ENCODE measurements at regions not wholly inside any gene's neighbourhood (a gene's known extent, or its start where the extent isn't known, plus 50 kb on each side); places are given as distances from the start of the nearest gene placed in this dataset.

DNA sequence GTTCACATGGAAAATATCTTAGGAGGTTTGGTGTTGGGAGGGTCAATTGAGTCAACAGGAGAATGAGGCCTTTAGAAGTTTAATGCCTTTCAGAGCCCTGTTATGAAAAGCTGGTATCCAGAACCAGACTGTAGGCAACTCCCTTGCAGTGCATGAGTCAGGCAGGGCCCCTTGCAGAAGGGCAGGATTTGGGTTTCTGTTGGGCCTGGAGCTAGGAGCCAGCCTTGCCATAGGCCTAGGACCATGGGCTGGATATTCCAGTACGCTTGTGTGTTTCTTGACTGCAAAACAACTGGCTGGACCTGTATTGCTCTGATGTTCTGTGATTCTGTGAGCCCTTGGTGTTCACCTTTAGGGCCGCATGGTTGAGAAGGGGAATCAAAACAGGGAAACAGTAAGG lies 121.8 kb upstream of the ADRA1D start:
- TF ChIP-seq, protein P1, sequence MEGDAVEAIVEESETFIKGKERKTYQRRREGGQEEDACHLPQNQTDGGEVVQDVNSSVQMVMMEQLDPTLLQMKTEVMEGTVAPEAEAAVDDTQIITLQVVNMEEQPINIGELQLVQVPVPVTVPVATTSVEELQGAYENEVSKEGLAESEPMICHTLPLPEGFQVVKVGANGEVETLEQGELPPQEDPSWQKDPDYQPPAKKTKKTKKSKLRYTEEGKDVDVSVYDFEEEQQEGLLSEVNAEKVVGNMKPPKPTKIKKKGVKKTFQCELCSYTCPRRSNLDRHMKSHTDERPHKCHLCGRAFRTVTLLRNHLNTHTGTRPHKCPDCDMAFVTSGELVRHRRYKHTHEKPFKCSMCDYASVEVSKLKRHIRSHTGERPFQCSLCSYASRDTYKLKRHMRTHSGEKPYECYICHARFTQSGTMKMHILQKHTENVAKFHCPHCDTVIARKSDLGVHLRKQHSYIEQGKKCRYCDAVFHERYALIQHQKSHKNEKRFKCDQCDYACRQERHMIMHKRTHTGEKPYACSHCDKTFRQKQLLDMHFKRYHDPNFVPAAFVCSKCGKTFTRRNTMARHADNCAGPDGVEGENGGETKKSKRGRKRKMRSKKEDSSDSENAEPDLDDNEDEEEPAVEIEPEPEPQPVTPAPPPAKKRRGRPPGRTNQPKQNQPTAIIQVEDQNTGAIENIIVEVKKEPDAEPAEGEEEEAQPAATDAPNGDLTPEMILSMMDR (IDR thresholded peaks at IDR 0.05) = no peak
- TF ChIP-seq POLR2A (IDR thresholded peaks at IDR 0.05) = no peak
